Activated naive CD8-positive, alpha-beta T cell (primary cell): ENCODE measurements at regions not wholly inside any gene's neighbourhood (a gene's known extent, or its start where the extent isn't known, plus 50 kb on each side); places are given as distances from the start of the nearest gene placed in this dataset.

Experiments used
- H3K27ac Mint-ChIP-seq: one replicate; pipeline ENCODE4 v1.8.0; 2021; ENCODE audit warnings: mixed read lengths
- H3K27me3 Mint-ChIP-seq: one replicate; pipeline ENCODE4 v1.8.0; 2021; ENCODE audit warnings: mixed read lengths
- H3K36me3 Mint-ChIP-seq: one replicate; pipeline ENCODE4 v1.8.0; 2021; ENCODE audit warnings: mixed read lengths
- H3K4me1 Mint-ChIP-seq: one replicate; pipeline ENCODE4 v1.8.0; 2021; ENCODE audit warnings: low read depth, mixed read lengths
- H3K4me3 Mint-ChIP-seq: one replicate; pipeline ENCODE4 v1.8.0; 2021; ENCODE audit warnings: mild to moderate bottlenecking, mixed read lengths
- H3K9me3 Mint-ChIP-seq: one replicate; pipeline ENCODE4 v1.8.0; 2021; ENCODE audit warnings: low read depth, mixed read lengths

DNA sequence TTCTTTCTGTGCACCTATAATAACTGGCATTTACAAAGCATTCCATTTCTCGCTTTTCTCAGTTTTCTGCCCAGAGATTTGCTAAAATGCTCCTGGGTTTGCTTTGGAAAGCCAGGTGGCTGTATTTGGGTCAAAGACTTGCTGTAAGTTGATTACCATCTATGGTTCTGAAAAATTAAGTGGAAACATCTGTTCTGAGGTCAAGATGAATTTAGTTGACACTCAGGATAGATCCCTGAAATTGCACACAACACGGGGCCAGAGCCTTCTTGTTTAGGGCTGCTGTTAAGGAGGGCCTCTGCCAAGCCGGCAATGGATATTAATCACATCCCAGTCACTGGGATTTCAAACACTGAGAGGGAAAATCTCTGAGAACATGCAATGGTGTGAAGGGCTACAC lies 111.6 kb upstream of the GLI3 start:
- Mint-ChIP-seq H3K9me3 (peaks cover 14% of the 10 kb centered on the region), H3K27me3 (peaks cover 3% of the 10 kb centered on the region), H3K27ac (no peak overlapping the region), H3K4me1 (no peaks in the 10 kb centered on the region), H3K4me3 (no peak overlapping the region), H3K36me3 (no peaks in the 10 kb centered on the region)

DNA sequence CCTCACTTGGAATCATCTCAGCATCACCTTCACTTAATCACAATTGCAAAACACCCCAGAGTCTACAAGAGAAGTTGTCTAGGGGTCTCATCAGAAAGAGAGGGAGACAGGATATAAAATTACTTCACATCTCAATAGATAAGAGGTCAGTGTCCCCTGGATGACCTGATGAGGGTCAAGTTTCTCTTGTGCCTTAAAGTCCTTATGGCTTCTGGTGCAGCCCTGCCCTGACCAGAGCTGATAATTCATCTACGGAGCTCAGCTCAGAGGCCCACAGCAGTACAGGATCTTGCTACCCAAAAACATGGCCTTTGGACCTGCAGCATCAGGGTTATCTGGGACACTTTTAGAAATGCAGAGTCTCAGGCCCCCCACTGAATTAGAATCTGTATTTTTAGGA lies 111.1 kb upstream of the GLI3 start:
- peaks cover 3% of the 10 kb centered on the region for H3K27me3 Mint-ChIP-seq
- H3K9me3 Mint-ChIP-seq = peaks cover 13% of the 10 kb centered on the region
- H3K36me3 Mint-ChIP-seq = no peaks in the 10 kb centered on the region
- H3K4me3 Mint-ChIP-seq = no peak overlapping the region
- H3K27ac Mint-ChIP-seq = no peak overlapping the region
- no peaks in the 10 kb centered on the region for H3K4me1 Mint-ChIP-seq

DNA sequence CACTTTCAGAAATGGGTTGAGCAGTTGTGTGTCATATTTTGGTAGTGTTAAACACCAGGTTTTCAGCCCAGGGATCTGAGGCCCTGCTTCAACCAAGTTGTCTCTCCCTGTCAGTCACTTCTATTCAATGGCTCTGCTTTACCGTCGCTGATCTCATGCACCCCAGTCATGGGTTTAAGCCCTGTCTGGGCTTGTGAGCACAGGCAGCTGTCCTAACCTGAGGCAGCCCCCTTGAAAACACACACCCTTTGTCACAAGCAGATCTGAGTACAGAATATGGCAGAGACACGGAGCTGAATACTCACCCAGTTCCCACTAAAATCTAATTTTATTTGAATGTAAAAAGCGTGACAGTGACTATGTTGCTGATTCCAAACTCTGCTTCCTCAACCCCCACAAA lies 110.6 kb upstream of the GLI3 start:
- no peaks in the 10 kb centered on the region for H3K4me1 Mint-ChIP-seq
- peaks cover 3% of the 10 kb centered on the region for H3K27me3 Mint-ChIP-seq
- no peak overlapping the region for H3K4me3 Mint-ChIP-seq
- no peaks in the 10 kb centered on the region for H3K36me3 Mint-ChIP-seq
- H3K9me3 Mint-ChIP-seq = peaks cover 9% of the 10 kb centered on the region
- no peak overlapping the region for H3K27ac Mint-ChIP-seq

DNA sequence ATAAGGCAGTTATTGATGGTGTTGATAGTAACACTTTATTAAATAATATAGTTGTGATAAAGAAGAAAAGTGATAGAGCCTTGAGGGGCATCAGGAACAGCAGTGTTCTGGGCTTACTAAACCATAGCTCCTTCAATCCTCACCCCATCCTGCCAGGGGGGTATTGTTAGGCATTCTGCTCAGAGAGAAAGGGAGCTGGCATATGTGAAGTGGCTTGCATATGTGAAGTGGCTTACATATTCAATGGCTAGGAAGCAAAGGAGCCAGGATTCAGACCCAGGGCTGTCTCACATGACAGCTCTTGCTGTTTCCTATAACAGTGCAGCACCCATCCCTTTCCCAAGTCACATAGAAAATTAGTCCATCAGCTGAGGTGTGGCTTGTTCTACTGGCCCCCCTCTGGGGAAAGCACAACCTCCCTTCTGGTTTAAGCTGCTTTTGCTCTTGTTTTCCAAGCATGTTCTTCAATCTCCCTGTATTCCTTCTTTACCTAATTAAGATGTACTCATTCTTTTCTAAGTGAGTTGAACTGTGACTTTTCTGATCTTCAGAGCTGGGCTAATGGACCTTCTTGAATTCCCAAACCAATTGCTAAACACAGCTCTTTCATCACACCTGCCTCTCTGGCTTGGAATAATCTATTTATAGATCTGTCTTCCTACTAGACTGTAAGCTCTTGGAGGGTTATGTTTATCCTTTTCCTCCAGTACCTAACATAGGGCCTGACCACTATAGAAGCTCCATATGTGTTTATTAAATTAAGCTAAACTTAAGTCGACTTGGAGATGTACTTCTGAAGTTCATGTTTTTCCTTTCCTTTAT lies 108.7 kb upstream of the GLI3 start:
- H3K9me3 Mint-ChIP-seq = peaks cover 3% of the 10 kb centered on the region
- no peaks in the 10 kb centered on the region for H3K27me3 Mint-ChIP-seq
- no peak overlapping the region for H3K27ac Mint-ChIP-seq
- no peaks in the 10 kb centered on the region for H3K4me1 Mint-ChIP-seq
- H3K4me3 Mint-ChIP-seq = no peak overlapping the region
- no peaks in the 10 kb centered on the region for H3K36me3 Mint-ChIP-seq

DNA sequence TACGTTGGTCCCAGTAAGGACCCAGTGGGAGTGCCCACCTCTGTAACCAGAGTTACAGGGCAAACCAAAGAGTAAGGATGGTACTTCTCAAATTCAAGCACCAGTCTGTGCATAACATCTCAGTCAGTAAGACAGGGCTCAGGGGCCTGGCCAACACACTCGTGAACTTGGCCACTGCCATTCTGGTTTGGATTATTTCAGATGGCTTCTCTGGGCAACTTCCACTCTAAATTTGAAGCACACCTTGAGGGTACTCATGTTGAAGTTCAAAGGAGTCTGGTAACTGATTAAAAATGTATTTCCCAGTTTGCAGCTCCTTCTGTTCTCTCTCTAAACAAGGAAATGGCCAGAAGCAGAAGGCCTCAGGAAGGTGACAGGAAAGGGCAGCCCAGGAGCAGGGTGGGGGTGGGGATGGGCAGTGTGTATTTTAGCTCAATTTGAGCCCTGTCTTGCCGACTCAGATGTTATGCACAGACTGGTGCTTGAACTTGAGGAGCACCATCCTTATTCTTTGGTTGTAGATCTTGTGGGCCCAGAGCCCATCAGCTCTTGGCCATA lies 107.3 kb upstream of the GLI3 start:
- Mint-ChIP-seq H3K27me3 (no peaks in the 10 kb centered on the region), H3K4me1 (no peaks in the 10 kb centered on the region), H3K36me3 (no peaks in the 10 kb centered on the region), H3K27ac (no peak overlapping the region), H3K4me3 (no peak overlapping the region), H3K9me3 (no peaks in the 10 kb centered on the region)

DNA sequence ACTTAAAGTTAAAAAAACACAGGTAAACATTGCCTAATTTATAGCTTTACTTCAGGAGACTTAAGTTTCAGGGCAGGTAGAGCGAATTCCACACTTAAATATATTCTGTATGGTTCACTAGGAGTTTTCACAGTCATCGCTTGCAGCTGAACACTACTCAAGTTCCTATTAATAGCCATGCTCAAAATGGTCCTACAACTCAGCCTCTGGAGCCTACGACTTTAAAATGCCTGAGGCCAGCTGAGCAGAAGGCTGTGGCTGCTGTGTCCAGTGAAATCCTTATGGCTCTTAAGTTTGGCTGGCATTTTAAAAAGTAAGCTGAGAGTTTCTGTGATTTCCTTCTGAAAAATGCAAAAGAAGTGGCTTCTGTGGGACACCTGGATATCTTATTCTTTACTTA lies 105.4 kb upstream of the GLI3 start:
- Mint-ChIP-seq H3K36me3 (no peaks in the 10 kb centered on the region), H3K4me1 (no peaks in the 10 kb centered on the region), H3K9me3 (no peaks in the 10 kb centered on the region), H3K4me3 (no peak overlapping the region), H3K27me3 (no peaks in the 10 kb centered on the region), H3K27ac (no peak overlapping the region)

DNA sequence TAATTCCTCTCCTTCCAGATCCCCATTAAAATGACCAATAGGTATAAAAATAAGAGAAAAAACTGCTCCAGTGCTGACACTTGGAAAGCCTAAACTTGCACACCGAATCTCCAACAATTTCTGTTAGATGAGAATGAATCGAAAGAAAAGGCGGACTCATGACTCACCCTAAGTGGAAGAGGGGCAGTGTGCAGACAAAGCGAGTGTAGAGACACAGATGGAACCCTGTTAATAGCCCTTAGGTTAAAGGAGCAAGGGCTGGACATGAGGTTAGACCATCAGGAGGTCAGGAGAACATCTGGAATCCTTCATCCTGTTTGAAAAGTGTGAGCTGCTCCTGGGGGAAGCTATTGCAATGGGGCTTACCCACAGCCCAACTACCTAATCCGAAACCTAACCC lies 103.4 kb upstream of the GLI3 start:
- no peaks in the 10 kb centered on the region for H3K9me3 Mint-ChIP-seq
- no peak overlapping the region for H3K27ac Mint-ChIP-seq
- no peaks in the 10 kb centered on the region for H3K36me3 Mint-ChIP-seq
- no peaks in the 10 kb centered on the region for H3K27me3 Mint-ChIP-seq
- H3K4me3 Mint-ChIP-seq = no peak overlapping the region
- H3K4me1 Mint-ChIP-seq = no peaks in the 10 kb centered on the region

DNA sequence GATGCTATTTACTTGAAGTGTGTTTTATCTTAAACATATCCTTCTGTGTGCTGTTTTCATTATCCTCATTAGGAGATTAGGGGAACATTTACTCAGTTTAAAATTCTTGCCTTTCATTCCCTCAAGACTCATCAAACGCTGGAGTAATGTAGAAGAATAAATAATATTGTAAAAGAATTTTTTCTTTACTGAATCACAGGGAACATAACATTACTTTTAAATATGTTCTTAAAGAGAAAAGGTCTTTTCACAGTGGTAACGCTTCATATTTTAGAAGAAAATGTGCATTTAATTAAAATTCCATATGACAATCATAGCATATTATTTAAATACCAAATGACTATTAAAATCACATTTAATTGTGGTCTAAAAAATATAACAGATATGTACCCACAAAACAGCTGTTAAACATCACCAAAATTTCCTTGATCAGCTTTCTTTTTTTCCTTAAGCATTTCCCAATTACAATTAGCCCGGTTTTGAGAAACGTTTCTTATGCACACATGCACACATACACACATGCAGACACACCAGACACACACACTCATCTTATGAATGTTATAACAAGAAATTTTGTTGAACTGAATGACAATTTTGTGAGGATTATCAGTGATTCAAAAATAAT lies 102.0 kb upstream of the GLI3 start:
- Mint-ChIP-seq H3K9me3 (peaks cover 5% of the 10 kb centered on the region), H3K4me1 (no peaks in the 10 kb centered on the region), H3K27ac (no peak overlapping the region), H3K36me3 (no peaks in the 10 kb centered on the region), H3K4me3 (no peak overlapping the region), H3K27me3 (no peaks in the 10 kb centered on the region)

DNA sequence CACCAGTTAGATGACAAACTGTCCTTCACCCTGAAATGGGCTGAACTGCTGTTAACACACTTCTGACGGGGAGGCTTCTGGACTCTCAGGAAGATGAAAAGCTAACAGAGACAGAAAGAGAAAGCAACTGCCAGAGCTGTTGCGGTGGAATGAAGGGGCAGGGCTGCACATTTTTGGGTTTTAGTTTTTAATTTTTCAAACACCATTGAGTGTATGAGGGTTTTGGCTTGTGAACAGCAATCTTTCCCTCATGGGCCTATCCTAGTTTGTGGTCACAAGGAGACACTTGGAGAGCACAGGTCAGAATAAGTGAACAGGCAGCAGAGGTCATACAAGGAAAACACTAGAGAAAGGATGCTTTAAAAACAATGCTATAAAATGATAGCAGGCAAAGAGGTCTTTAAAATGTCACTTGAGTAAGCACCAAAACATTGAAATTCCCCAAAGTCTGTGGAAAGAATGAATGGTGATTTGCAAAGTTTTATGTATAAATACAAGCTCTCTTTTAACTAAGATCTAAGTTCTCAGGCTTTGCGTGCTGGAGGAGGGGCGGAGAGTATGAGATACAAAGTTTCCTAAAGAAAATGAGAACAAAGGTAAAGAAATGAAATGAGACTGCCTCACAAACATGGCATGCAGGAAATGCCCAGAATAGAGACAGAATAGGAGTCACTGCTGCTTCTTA lies 101.4 kb upstream of the GLI3 start:
- Mint-ChIP-seq H3K36me3 (no peaks in the 10 kb centered on the region), H3K27me3 (no peaks in the 10 kb centered on the region), H3K27ac (no peak overlapping the region), H3K4me3 (no peak overlapping the region), H3K9me3 (peaks cover 5% of the 10 kb centered on the region), H3K4me1 (no peaks in the 10 kb centered on the region)

DNA sequence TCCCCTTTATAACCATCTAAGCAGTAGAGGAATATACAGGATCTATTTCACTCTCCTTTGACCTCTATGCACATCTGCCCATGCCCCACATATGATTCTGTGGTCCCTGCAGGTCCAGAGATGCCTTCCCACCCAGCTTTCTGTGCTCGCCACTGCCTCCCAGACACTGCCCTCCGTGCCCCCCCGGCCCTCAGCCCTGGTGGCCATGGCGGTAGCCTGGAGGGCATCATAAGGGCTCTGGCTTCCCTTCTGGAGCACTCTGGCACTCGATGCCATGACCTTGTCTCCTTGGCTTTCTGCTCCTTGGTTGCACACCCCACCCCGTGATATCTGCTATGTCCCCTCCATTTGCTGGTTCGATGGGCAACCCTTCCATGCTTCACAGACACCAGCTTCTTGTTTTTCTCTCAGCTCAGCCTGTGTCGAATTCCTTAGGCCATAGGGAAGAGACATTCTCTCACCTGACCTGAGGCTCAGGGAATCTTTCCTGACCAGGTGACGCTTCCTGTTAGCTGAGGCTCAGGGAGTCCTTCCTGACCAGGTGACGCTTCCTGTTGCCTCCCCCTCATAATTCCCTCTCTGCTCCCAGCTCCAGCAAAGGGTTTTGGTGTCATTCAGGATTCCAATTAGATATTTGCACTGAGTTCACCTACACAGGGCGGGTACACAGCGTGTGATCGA lies 100.4 kb upstream of the GLI3 start:
- peaks cover 5% of the 10 kb centered on the region for H3K9me3 Mint-ChIP-seq
- H3K27ac Mint-ChIP-seq = no peak overlapping the region
- H3K27me3 Mint-ChIP-seq = no peaks in the 10 kb centered on the region
- H3K36me3 Mint-ChIP-seq = no peaks in the 10 kb centered on the region
- H3K4me3 Mint-ChIP-seq = no peak overlapping the region
- H3K4me1 Mint-ChIP-seq = no peaks in the 10 kb centered on the region

DNA sequence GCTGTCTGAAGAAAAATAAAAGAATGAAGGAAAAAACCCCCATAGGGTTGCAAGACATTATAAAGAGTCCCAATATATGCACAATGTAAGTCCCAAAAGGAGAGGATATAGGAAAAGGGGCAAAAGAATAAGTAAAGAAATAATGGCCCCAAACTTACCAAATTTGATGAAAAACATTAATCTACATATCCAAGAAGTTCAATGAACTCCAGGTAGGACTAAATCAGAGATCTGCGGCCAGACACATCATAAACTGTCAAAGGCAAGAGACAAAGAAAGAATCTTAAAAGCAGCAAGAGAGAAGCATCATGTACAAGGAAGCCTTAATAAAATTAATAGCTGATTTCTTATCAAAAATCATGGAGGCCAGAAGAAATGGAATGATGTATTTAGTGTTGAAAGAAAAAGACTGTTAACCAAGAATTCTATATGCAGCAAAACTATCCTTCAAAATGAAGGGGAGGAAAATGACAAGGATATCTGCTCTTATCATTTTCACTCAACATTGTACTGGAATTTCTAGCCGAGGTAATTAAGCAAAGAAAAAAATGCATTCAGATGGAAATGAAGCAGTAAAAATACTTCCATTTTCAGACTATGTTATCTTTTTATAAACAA lies 95.7 kb upstream of the GLI3 start:
- Mint-ChIP-seq H3K4me1 (no peaks in the 10 kb centered on the region), H3K36me3 (no peaks in the 10 kb centered on the region), H3K27me3 (no peaks in the 10 kb centered on the region), H3K4me3 (no peak overlapping the region), H3K27ac (no peak overlapping the region), H3K9me3 (peaks cover 9% of the 10 kb centered on the region)

DNA sequence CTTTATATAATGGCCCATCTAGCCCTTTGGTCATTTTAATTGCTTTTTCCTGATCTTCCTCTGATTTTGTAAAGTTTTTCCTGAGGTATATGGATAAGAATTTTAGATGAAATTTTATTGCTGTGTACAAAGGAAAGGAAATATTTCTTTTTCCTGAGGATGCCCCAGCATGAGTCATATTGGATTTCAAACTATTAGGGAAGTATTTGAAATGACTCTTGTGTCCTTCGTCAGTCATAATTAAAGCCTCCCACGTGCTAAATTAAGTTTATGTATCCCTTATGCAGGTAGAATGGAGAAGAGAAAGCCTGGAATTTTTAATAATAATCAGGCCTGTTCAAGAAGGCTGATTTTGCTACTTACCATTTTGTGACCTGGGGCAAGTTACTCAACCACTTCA lies 82.6 kb upstream of the GLI3 start:
- H3K36me3 Mint-ChIP-seq = no peaks in the 10 kb centered on the region
- H3K9me3 Mint-ChIP-seq = no peaks in the 10 kb centered on the region
- H3K27ac Mint-ChIP-seq = no peak overlapping the region

DNA sequence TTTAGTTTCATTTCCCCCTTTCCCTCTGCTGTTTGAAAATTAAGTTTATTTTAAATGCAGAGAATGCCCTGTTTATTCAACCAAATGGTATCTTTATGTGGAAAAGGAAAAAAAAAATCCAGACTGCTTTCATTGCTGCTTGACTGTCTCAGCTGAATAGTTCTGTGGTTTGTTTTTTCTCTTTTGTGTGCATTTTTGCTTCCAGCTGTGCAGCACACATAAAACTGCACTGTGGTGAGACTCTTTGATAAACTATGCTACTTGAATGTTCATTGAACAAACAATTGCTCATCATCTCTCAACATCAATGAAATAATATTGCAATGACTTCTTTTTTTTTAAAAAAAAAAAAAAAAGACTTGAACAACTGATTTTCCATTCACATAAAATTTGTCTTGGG lies 78.6 kb upstream of the GLI3 start:
- peaks cover 13% of the 10 kb centered on the region for H3K9me3 Mint-ChIP-seq
- H3K36me3 Mint-ChIP-seq = no peaks in the 10 kb centered on the region
- peaks cover 5% of the 10 kb centered on the region for H3K27me3 Mint-ChIP-seq
- H3K4me3 Mint-ChIP-seq = no peak overlapping the region
- H3K4me1 Mint-ChIP-seq = no peaks in the 10 kb centered on the region
- no peak overlapping the region for H3K27ac Mint-ChIP-seq

More for the DNA sequence above, 82.6 kb upstream of the GLI3 start:
- Mint-ChIP-seq H3K27me3 (peaks cover 3% of the 10 kb centered on the region), H3K4me1 (no peaks in the 10 kb centered on the region), H3K4me3 (no peak overlapping the region)

DNA sequence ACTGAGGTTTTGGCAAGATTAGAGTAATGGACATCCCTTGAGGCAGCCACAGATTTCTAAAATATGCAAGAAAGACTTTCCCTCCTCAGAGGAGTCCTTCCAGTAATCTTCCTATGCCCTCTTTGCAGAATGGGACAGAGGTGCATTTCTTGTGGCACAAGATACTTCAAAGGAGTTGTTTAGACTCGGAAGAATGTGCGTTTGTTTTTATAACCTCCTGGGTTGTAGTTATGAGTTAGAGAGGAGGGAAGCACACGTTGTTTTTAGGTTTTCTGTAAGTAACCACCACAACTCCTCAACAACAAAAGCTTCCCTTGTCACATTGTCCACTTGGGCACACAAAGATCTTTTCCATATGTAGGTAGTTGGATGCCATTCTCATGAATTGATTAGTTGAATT lies 78.1 kb upstream of the GLI3 start:
- peaks cover 5% of the 10 kb centered on the region for H3K27me3 Mint-ChIP-seq
- no peaks in the 10 kb centered on the region for H3K36me3 Mint-ChIP-seq
- H3K4me1 Mint-ChIP-seq = no peaks in the 10 kb centered on the region
- no peak overlapping the region for H3K4me3 Mint-ChIP-seq
- peaks cover 13% of the 10 kb centered on the region for H3K9me3 Mint-ChIP-seq
- H3K27ac Mint-ChIP-seq = no peak overlapping the region
